Loucy (cell line): ENCODE measurements at regions not wholly inside any gene's neighbourhood (a gene's known extent, or its start where the extent isn't known, plus 50 kb on each side); places are given as distances from the start of the nearest gene placed in this dataset.
"Not testable (repeated sequence)": the region's sequence is repeated elsewhere in the genome, so short reads cannot be mapped to it uniquely, and the experiment has no call there.

Experiments
- EZH2phosphoT487 ChIP-seq: fragments of 200-600 bp; IDR thresholded peaks from 2 replicates; pipeline ENCODE4 v1.6.1; 2018; ENCODE audit warnings: antibody characterized with exemption, mild to moderate bottlenecking, moderate library complexity, borderline replicate concordance
- TF ChIP-seq, protein P1 (sequence below): fragments of 200-600 bp; sonication (generic); conservative IDR thresholded peaks from 2 replicates; pipeline ENCODE4 v1.5.1; 2014; ENCODE audit warnings: mild to moderate bottlenecking, antibody characterized with exemption, low read length

DNA sequence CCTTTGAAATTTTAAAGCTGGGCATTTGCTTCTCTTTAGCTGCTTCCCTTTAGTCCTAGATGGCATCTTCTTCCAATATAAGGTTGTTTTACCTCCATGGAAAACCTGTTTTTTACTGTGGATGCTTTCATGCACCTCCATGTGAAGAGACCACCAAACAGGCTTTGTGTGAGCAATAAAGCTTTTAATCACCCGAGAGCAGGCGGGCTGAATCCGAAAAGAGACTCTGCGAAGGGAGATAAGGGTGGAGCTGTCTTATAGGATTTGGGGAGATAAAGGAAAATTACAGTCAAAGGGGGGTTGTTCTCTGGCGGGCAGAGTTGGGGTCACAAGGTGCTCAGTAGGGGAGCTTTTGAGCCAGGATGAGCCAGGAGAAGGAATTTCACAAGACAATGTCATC is 1049.8 kb downstream of the PLOD2 start:
- TF ChIP-seq, protein P1, sequence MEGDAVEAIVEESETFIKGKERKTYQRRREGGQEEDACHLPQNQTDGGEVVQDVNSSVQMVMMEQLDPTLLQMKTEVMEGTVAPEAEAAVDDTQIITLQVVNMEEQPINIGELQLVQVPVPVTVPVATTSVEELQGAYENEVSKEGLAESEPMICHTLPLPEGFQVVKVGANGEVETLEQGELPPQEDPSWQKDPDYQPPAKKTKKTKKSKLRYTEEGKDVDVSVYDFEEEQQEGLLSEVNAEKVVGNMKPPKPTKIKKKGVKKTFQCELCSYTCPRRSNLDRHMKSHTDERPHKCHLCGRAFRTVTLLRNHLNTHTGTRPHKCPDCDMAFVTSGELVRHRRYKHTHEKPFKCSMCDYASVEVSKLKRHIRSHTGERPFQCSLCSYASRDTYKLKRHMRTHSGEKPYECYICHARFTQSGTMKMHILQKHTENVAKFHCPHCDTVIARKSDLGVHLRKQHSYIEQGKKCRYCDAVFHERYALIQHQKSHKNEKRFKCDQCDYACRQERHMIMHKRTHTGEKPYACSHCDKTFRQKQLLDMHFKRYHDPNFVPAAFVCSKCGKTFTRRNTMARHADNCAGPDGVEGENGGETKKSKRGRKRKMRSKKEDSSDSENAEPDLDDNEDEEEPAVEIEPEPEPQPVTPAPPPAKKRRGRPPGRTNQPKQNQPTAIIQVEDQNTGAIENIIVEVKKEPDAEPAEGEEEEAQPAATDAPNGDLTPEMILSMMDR = not testable (repeated sequence)
- not testable (repeated sequence) for TF ChIP-seq EZH2phosphoT487
